ENCODE measurements at regions not wholly inside any gene's neighbourhood (a gene's known extent, or its start where the extent isn't known, plus 50 kb on each side); places are given as distances from the start of the nearest gene placed in this dataset.
"Not testable (repeated sequence)": the region's sequence is repeated elsewhere in the genome, so short reads cannot be mapped to it uniquely, and the experiment has no call there.

DNA sequence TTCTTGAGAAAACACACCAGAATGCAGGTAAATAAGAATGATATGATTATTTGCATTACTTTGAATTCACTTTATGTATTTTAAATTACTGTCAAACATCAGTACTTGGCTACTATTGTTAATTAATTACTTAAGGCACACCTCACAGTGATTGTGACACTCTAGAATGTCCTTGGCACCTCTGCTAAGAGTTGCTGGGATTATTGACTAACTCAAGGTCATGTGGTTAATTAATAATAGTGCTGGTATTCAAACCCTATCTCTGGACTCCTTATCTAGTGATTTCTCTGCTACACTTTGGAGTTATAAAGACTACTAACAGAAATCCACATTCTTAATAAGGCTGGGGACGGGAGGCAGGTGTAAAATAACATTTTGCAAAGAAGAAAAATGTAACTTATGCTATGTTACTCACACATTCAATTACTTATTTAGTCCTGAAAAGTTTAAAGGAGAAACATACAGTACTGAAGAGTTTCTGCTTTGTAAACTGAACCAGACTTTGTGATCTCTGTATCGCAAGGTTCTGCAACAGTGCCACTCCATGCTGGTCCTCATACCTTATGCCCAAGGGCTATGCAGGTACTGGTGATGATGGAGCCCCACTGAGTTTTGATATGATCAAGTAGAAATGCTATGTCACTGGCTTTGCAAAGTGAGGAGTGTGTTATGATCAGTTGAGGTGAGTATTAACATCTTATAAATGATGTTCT, 242.7 kb downstream of the MID1IP1 start:
- CTCF ChIA-PET: no interaction called here
- no peaks in the 10 kb centered on the region for H3K9me3 Mint-ChIP-seq
- no peaks in the 10 kb centered on the region for H3K36me3 Mint-ChIP-seq
- H3K27me3 Mint-ChIP-seq: no peaks in the 10 kb centered on the region
- H3K4me1 Mint-ChIP-seq: no peaks in the 10 kb centered on the region
- no peak overlapping the region for H3K4me3 Mint-ChIP-seq
- H3K27ac Mint-ChIP-seq: no peak overlapping the region
- DNase-seq: no peak

DNA sequence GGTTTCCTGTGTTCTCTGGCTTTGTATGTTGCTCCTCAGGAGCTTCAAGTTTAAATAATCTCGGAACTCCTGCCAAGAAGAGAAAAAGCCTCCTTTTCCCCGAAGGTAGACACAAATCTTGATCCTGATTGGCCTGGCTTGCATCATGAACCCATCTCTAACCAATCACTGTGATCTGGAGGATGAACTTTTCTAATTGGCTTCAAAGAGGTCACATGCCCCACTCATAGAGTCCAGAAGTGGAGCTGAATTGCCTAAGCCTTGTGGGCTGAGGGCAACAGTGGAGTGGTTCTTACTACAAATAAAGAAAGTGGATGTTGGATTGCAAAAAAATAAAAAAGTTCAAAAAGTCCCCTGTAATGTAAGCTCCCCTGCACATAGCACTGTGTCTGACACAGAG, 245.9 kb downstream of the MID1IP1 start:
- H3K4me1 Mint-ChIP-seq: no peaks in the 10 kb centered on the region
- H3K9me3 Mint-ChIP-seq: no peaks in the 10 kb centered on the region
- no peaks in the 10 kb centered on the region for H3K36me3 Mint-ChIP-seq
- CTCF ChIA-PET: no interaction called here
- peaks cover 3% of the 10 kb centered on the region for H3K27me3 Mint-ChIP-seq
- no peak overlapping the region for H3K27ac Mint-ChIP-seq
- H3K4me3 Mint-ChIP-seq: no peak overlapping the region
- DNase-seq: no peak

DNA sequence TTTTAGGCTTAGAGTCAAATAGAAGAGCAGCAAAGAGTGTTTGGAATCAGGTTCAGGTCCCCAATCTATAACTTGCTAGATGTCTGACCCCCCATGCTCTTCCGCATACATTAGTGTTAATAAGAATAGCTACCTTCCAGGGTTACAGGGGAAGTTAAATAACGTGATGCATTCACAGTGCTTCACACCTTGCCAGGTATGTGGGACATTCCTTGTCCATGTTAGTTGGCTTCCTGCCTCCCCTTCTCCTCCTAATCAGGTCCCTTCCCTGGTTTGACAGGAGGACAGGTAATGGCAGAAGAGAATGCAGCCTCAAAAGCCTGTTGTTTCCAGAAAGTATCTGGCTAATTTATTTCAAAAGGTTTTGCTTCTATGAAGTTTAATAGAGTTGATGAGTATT, 248.7 kb downstream of the MID1IP1 start:
- no peak for DNase-seq
- H3K4me3 Mint-ChIP-seq: no peak overlapping the region
- no peak overlapping the region for H3K27ac Mint-ChIP-seq
- no peaks in the 10 kb centered on the region for H3K9me3 Mint-ChIP-seq
- H3K36me3 Mint-ChIP-seq: no peaks in the 10 kb centered on the region
- peaks cover 3% of the 10 kb centered on the region for H3K27me3 Mint-ChIP-seq
- no peaks in the 10 kb centered on the region for H3K4me1 Mint-ChIP-seq
- CTCF ChIA-PET: no interaction called here

DNA sequence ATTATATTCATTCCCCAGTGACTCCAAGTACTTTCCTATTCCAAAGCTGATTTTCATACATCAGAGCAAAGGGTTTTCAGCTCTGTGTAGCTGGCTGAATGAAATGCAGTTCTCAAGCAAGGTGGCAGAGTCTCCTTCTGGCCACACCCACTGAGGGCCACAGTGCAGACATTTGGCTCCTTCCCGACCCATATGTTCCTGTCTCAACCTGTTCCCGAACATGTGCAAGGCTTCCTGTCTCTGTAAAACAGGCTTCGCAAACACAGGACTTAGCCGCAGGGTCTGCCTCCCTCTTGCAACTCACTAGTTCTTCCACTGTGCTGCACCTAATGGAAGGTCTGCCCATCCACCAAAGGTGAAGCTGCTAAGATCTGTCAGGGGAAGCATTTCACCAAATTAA, 249.2 kb downstream of the MID1IP1 start:
- no peaks in the 10 kb centered on the region for H3K4me1 Mint-ChIP-seq
- no peak for DNase-seq
- H3K27ac Mint-ChIP-seq: no peak overlapping the region
- no peaks in the 10 kb centered on the region for H3K36me3 Mint-ChIP-seq
- no peaks in the 10 kb centered on the region for H3K9me3 Mint-ChIP-seq
- H3K4me3 Mint-ChIP-seq: no peak overlapping the region
- CTCF ChIA-PET: no interaction called here
- peaks cover 3% of the 10 kb centered on the region for H3K27me3 Mint-ChIP-seq

DNA sequence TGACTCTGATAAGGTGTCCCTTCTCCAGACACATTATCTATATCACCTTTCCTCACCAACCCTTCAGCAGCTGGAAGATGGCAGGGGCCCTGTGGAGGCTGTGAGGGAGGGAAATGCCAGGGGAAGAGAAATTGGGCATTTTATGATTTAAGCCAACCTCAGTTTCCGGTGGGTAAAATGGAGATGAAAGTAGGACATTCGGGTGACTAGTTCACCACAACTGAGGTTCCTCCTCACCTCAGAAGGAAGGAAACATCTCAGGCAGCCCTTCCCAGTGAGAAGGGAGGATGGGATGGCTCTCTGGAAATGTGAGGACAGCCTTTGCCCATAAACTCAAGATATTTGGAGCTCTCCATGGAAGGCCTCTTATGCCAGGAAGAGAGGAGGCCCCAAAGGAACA, 251.5 kb downstream of the MID1IP1 start:
- H3K4me1 Mint-ChIP-seq: no peaks in the 10 kb centered on the region
- CTCF ChIA-PET: no interaction called here
- peaks cover 3% of the 10 kb centered on the region for H3K27me3 Mint-ChIP-seq
- no peak overlapping the region for H3K4me3 Mint-ChIP-seq
- H3K9me3 Mint-ChIP-seq: no peaks in the 10 kb centered on the region
- no peak for DNase-seq
- H3K36me3 Mint-ChIP-seq: no peaks in the 10 kb centered on the region
- no peak overlapping the region for H3K27ac Mint-ChIP-seq

DNA sequence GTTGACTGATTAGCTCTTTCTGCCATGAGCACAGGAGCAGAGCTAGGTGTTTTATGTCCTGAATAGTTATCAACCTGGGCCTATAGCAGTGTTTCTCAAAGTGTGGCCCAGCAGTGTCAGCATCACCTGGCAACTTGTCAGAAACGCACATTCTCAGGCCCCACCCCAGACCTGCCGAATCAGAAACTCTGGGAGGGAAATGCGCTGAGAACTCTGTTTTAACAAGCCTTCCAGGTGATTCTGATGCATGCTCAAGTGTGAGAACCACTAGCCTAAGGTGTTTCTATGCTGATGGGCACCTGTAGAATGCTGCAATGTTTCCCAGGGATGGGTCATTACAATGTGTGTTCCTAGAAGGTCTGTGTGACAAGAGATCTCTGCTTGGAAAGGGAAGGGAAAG, 257.5 kb downstream of the MID1IP1 start:
- CTCF ChIA-PET: no interaction called here
- no peaks in the 10 kb centered on the region for H3K27me3 Mint-ChIP-seq
- DNase-seq: no peak
- H3K4me1 Mint-ChIP-seq: no peaks in the 10 kb centered on the region
- no peak overlapping the region for H3K27ac Mint-ChIP-seq
- no peaks in the 10 kb centered on the region for H3K36me3 Mint-ChIP-seq
- H3K9me3 Mint-ChIP-seq: no peaks in the 10 kb centered on the region
- H3K4me3 Mint-ChIP-seq: no peak overlapping the region

DNA sequence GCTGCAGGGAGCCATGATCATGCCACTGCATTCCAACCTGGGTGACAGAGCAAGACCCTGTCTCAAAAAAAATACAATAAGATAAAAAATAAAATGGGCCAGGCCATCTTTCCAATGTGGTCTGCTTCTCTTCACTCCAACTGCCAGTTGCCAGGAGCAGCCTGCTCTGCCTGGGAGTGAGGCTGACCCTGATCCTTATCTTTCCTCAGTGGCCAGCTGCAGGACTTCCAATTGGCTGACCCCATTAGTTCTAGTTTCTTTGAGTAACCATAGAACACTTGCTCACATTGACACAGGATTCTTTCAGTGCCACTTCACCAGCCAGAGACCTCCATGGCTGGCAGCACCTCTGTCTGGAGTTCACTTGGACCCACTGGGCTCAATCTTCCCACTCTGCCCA, 258.6 kb downstream of the MID1IP1 start:
- Mint-ChIP-seq H3K27ac (no peak overlapping the region), H3K36me3 (no peaks in the 10 kb centered on the region), H3K9me3 (no peaks in the 10 kb centered on the region), H3K4me3 (no peak overlapping the region), H3K4me1 (no peaks in the 10 kb centered on the region), H3K27me3 (no peaks in the 10 kb centered on the region)
- CTCF ChIA-PET: no interaction called here
- no peak for DNase-seq

DNA sequence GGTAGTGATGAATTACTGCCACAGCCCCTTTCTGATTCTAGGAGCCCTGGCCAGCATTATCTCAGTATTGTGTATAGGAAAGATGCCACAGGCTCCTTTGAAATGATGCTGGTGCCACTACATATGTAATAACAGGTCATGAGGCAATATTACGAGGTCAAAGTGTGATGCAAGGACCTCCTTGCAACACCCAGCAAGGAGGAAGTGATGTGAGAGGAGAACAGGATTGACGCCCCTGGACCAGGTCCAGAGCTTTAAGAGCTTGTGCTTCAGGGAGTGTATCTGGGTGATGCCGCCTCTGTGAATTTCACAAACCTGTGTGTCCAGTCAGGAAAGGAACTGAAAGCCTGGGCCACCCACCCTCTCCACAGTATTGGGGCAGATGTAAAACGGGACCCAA, 261.8 kb downstream of the MID1IP1 start:
- Mint-ChIP-seq H3K4me1 (no peaks in the 10 kb centered on the region), H3K36me3 (no peaks in the 10 kb centered on the region), H3K9me3 (no peaks in the 10 kb centered on the region), H3K4me3 (no peak overlapping the region), H3K27me3 (no peaks in the 10 kb centered on the region), H3K27ac (no peak overlapping the region)
- no peak for DNase-seq
- CTCF ChIA-PET: no interaction called here

DNA sequence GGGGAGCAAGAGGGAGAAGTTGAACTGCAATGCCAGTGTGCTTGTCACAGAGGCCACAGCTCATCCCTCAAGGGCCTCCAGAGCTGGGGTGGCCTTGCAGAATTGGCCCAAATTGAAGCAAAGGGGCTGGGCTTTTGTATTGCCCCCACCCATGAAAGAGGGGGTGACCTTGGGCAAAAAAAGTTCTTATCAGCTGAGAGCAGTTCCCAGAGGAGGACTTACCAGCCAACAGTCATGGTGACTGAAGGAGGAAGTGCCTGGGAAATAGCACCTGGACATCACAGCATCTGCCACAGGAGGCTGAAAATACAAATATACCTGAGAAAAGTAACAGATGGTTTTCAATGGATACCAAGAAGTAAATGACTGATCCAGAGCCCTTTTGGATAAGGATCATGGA, 262.4 kb downstream of the MID1IP1 start:
- H3K4me3 Mint-ChIP-seq: no peak overlapping the region
- no peaks in the 10 kb centered on the region for H3K36me3 Mint-ChIP-seq
- DNase-seq: no peak
- no peaks in the 10 kb centered on the region for H3K4me1 Mint-ChIP-seq
- H3K27ac Mint-ChIP-seq: no peak overlapping the region
- CTCF ChIA-PET: no interaction called here
- no peaks in the 10 kb centered on the region for H3K27me3 Mint-ChIP-seq
- H3K9me3 Mint-ChIP-seq: no peaks in the 10 kb centered on the region

DNA sequence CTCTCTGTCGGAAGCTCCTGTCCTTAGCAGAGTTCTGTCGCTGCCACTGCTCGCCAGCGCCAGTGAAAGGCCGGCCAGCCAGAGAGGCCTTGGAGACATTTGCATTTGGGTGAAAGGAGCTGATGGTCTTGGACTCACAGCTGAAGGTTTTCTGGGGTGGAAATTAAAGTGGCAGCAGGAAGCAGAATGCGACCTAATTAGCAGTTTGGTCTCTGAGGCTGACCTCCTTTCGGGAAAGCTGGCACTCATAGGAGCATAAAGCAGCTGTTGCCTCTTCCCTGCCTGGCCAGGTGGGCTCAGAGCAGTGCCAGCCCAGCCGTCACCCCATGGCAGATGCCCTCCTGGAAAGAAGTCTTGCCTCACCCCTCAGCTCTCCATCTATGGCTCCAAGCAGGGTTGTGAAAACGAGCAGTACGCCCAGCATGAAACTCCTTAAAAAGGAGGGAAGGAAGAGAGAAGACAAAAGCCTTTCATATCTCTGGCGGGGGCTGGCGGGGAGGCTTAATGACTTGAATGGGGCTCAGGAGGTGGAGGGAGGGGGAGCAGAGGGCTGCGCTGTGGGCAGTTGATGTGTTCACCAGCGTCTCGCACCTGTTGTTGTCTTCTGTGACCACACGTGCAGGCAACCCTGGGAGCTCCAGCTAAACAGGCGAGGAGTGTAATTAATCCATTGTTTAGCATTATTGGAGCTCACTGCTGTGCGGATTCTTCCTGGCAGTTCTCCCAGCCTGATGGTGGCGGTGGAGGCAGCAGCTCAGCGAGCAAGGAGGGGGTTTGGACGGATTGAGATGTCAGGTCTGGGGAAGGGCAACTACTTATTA, 264.0 kb downstream of the MID1IP1 start:
- Mint-ChIP-seq H3K4me1 (no peaks in the 10 kb centered on the region), H3K27ac (no peak overlapping the region), H3K9me3 (no peaks in the 10 kb centered on the region), H3K27me3 (no peaks in the 10 kb centered on the region), H3K4me3 (no peak overlapping the region), H3K36me3 (no peaks in the 10 kb centered on the region)
- DNase-seq: no peak
- CTCF ChIA-PET: no interaction called here

DNA sequence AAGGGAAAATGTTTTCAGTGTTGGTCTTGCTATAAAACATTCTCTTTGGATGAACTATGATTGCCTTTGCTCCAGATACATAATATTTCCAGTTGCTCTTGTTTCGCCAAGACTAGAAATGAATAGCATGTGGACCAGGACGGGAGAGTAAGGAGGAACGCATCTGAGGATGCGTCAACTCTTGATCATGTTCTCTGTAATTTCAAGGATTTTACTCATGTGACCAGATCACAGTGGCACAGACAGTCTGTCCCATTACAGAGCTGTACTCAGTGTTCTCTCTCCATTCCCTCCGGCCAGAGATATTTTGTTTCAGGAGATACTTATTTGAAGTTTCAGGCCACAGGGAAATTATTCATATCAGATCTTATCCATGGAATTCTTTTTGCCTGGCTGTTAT, 266.6 kb downstream of the MID1IP1 start:
- Mint-ChIP-seq H3K27me3 (no peaks in the 10 kb centered on the region), H3K36me3 (no peaks in the 10 kb centered on the region)
- DNase-seq: no peak

DNA sequence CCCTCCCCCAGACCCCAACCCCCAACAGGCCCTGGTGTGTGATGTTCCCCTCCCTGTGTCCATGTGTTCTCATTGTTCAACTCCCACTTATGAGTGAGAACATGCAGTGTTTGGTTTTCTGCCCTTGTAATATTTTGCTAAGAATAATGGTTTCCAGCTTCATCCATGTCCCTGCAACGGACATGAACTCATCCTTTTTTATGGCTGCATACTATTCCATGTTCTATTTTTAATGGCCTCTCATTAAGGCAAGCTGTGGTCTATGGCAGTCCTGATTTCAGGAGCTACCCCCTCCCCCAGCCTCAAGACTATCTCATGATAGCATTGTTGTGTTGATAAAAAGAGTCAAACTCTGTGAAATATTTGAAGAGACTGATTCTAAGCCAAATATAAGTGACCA, 267.4 kb downstream of the MID1IP1 start:
- H3K36me3 Mint-ChIP-seq, CTCF ChIA-PET, H3K27ac Mint-ChIP-seq, H3K9me3 Mint-ChIP-seq, H3K27me3 Mint-ChIP-seq, H3K4me3 Mint-ChIP-seq, H3K4me1 Mint-ChIP-seq, DNase-seq: not testable (repeated sequence)

More for the DNA sequence above, 266.6 kb downstream of the MID1IP1 start:
- CTCF ChIA-PET: no interaction called here
- Mint-ChIP-seq H3K27ac (no peak overlapping the region), H3K4me3 (no peak overlapping the region), H3K9me3 (no peaks in the 10 kb centered on the region), H3K4me1 (no peaks in the 10 kb centered on the region)

DNA sequence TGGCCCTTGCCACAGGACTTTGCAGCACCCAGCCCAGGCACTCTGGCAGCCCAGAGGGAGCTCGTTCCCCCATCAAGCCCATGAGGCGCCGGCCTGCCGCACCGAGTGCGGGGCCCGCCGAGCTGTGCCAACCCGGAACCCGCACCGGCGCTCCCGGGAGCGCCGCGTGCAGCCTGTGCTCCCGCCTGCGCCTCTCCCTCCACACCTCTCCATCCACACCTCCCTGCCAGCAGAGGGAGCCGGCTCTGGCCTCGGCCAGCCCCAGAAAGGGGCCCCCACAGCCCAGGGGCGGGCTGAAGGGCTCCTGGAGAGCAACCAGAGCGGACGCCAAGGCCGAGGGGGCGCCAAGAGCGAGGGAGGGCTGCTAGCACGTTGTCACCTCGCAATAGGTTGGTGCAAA, 268.8 kb downstream of the MID1IP1 start:
- no peak overlapping the region for H3K4me3 Mint-ChIP-seq
- CTCF ChIA-PET: no interaction called here
- H3K9me3 Mint-ChIP-seq: no peaks in the 10 kb centered on the region
- no peak overlapping the region for H3K27ac Mint-ChIP-seq
- no peak for DNase-seq
- no peaks in the 10 kb centered on the region for H3K27me3 Mint-ChIP-seq
- H3K4me1 Mint-ChIP-seq: no peaks in the 10 kb centered on the region
- no peaks in the 10 kb centered on the region for H3K36me3 Mint-ChIP-seq

DNA sequence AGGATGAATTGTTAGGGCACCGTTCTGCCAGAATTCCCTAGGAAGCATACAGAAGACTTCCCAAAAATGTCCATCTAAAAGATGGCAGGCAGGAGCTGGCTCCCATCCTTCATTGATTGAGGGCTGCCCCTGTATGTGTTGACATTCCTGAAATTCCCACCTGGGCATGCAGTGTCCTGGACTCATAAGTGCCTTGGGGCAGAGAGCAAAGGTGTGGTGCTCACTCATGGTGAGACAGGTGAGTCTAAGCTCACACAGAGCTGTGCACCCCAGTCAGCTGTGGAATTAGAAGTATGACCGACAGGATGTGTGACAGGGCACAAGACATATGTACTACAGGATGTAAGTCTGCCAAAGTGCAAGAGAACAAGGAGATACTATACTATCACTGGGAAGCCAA, 271.9 kb downstream of the MID1IP1 start:
- Mint-ChIP-seq H3K27ac (no peak overlapping the region), H3K27me3 (no peaks in the 10 kb centered on the region), H3K4me1 (no peaks in the 10 kb centered on the region), H3K36me3 (no peaks in the 10 kb centered on the region), H3K4me3 (no peak overlapping the region), H3K9me3 (no peaks in the 10 kb centered on the region)
- DNase-seq: no peak
- CTCF ChIA-PET: no interaction called here

DNA sequence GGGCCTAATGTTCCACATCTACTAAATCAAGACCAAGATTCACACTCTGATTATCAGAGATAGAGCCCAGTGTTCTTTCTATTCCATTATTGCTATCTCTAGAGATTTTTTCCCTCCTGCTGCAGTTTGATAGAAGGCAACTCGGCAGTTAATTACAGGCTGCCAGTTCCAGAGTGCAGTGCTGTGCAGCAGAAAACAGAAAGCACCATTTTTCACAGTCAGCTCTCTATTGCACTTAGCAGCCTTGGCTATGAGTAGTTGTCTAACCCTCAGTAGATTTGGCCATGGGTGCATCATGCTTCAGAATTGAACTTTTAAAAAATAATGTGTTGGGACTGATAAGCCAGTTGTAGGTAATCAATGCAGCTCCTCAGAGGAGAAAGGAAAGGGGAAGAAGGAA, 295.3 kb downstream of the MID1IP1 start:
- no peaks in the 10 kb centered on the region for H3K4me1 Mint-ChIP-seq
- no peaks in the 10 kb centered on the region for H3K36me3 Mint-ChIP-seq
- H3K4me3 Mint-ChIP-seq: no peak overlapping the region
- CTCF ChIA-PET: no interaction called here
- H3K9me3 Mint-ChIP-seq: no peaks in the 10 kb centered on the region
- DNase-seq: no peak
- no peaks in the 10 kb centered on the region for H3K27me3 Mint-ChIP-seq
- H3K27ac Mint-ChIP-seq: no peak overlapping the region
